ENCODE measurements at regions not wholly inside any gene's neighbourhood (a gene's known extent, or its start where the extent isn't known, plus 50 kb on each side); places are given as distances from the start of the nearest gene placed in this dataset.

DNA sequence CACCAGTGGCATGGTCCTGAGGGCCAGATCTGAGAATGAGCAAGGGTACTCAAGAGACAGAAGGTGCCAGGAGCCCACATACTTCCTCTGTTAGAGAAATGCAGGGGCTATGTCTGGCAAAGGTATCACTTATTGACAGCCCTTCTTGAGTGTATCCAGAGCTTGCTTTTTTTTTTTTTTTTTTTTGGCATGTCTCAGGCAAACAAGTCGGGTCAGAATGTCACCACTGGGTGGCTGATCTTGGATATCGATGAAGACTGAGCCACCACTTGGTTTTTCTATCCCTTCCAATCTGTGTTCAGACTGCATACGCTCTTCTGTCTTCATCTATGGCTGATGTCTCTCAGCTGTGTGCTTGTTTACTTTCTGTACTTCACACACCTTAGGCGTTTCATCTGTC is 363.4 kb upstream of the C2CD4B start (continued):
- no peak for TF ChIP-seq MYBL2 (CRISPR knock-in tag; IDR thresholded peaks at IDR 0.05)
- no peak for TF ChIP-seq CBFB (CRISPR knock-in tag; IDR thresholded peaks at IDR 0.05; ENCODE audit: low read depth)

DNA sequence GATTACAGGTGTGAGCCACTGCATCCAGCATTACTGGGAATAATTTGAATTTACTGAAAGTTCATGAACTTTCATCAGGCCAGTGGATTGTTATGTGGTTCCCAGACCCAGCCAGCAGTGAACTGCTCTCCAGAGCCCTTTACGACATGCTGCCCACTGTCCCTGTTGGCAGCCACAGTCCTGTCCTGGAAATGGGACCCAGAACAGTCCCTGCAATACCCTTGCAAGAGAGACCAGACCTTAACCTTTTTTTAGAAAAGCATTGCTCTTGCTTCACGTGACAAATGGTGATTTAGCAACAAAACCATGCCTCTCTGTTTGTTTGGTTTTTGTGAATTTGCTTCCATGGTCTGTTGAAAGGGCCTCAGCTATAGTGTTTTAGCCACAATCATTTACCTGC is 367.3 kb upstream of the C2CD4B start:
- no peak for ATAC-seq
- no peak for DNase-seq (ENCODE audit: low spot score)
- ChIA-PET POLR2A (no interaction called here), CTCF (interaction anchor here (3.3 kb wide), 1 partner anchor 17 kb away, joined by 15 read pairs; no protein-coding TSS in a partner anchor)
- no peak overlapping the region for H3K27ac Mint-ChIP-seq
- H3K4me3 Mint-ChIP-seq, result no peak overlapping the region
- H3K4me1 Mint-ChIP-seq, result peaks cover 22% of the 10 kb centered on the region
- peaks cover 5% of the 10 kb centered on the region for H3K9me3 Mint-ChIP-seq
- H3K36me3 Mint-ChIP-seq, result no peaks in the 10 kb centered on the region
- no peaks in the 10 kb centered on the region for H3K27me3 Mint-ChIP-seq (ENCODE audit: low read depth)
- TF ChIP-seq, protein P1, sequence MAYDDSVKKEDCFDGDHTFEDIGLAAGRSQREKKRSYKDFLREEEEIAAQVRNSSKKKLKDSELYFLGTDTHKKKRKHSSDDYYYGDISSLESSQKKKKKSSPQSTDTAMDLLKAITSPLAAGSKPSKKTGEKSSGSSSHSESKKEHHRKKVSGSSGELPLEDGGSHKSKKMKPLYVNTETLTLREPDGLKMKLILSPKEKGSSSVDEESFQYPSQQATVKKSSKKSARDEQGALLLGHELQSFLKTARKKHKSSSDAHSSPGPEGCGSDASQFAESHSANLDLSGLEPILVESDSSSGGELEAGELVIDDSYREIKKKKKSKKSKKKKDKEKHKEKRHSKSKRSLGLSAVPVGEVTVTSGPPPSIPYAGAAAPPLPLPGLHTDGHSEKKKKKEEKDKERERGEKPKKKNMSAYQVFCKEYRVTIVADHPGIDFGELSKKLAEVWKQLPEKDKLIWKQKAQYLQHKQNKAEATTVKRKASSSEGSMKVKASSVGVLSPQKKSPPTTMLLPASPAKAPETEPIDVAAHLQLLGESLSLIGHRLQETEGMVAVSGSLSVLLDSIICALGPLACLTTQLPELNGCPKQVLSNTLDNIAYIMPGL (CRISPR knock-in tag; IDR thresholded peaks at IDR 0.05), result no peak
- TF ChIP-seq, protein P2, sequence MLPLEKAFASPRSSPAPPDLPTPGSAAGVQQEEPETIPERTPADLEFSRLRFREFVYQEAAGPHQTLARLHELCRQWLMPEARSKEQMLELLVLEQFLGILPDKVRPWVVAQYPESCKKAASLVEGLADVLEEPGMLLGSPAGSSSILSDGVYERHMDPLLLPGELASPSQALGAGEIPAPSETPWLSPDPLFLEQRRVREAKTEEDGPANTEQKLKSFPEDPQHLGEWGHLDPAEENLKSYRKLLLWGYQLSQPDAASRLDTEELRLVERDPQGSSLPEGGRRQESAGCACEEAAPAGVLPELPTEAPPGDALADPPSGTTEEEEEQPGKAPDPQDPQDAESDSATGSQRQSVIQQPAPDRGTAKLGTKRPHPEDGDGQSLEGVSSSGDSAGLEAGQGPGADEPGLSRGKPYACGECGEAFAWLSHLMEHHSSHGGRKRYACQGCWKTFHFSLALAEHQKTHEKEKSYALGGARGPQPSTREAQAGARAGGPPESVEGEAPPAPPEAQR (CRISPR knock-in tag; IDR thresholded peaks at IDR 0.05), result no peak
- TF ChIP-seq, protein P3, sequence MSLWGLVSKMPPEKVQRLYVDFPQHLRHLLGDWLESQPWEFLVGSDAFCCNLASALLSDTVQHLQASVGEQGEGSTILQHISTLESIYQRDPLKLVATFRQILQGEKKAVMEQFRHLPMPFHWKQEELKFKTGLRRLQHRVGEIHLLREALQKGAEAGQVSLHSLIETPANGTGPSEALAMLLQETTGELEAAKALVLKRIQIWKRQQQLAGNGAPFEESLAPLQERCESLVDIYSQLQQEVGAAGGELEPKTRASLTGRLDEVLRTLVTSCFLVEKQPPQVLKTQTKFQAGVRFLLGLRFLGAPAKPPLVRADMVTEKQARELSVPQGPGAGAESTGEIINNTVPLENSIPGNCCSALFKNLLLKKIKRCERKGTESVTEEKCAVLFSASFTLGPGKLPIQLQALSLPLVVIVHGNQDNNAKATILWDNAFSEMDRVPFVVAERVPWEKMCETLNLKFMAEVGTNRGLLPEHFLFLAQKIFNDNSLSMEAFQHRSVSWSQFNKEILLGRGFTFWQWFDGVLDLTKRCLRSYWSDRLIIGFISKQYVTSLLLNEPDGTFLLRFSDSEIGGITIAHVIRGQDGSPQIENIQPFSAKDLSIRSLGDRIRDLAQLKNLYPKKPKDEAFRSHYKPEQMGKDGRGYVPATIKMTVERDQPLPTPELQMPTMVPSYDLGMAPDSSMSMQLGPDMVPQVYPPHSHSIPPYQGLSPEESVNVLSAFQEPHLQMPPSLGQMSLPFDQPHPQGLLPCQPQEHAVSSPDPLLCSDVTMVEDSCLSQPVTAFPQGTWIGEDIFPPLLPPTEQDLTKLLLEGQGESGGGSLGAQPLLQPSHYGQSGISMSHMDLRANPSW (CRISPR knock-in tag; conservative IDR thresholded peaks at IDR 0.05; ENCODE audit: low read depth), result no peak
- TF ChIP-seq, protein P4, sequence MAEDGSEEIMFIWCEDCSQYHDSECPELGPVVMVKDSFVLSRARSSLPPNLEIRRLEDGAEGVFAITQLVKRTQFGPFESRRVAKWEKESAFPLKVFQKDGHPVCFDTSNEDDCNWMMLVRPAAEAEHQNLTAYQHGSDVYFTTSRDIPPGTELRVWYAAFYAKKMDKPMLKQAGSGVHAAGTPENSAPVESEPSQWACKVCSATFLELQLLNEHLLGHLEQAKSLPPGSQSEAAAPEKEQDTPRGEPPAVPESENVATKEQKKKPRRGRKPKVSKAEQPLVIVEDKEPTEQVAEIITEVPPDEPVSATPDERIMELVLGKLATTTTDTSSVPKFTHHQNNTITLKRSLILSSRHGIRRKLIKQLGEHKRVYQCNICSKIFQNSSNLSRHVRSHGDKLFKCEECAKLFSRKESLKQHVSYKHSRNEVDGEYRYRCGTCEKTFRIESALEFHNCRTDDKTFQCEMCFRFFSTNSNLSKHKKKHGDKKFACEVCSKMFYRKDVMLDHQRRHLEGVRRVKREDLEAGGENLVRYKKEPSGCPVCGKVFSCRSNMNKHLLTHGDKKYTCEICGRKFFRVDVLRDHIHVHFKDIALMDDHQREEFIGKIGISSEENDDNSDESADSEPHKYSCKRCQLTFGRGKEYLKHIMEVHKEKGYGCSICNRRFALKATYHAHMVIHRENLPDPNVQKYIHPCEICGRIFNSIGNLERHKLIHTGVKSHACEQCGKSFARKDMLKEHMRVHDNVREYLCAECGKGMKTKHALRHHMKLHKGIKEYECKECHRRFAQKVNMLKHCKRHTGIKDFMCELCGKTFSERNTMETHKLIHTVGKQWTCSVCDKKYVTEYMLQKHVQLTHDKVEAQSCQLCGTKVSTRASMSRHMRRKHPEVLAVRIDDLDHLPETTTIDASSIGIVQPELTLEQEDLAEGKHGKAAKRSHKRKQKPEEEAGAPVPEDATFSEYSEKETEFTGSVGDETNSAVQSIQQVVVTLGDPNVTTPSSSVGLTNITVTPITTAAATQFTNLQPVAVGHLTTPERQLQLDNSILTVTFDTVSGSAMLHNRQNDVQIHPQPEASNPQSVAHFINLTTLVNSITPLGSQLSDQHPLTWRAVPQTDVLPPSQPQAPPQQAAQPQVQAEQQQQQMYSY (CRISPR knock-in tag; IDR thresholded peaks at IDR 0.05), result no peak
- TF ChIP-seq JUN (CRISPR knock-in tag; IDR thresholded peaks at IDR 0.05), result no peak
- TF ChIP-seq, protein P5, sequence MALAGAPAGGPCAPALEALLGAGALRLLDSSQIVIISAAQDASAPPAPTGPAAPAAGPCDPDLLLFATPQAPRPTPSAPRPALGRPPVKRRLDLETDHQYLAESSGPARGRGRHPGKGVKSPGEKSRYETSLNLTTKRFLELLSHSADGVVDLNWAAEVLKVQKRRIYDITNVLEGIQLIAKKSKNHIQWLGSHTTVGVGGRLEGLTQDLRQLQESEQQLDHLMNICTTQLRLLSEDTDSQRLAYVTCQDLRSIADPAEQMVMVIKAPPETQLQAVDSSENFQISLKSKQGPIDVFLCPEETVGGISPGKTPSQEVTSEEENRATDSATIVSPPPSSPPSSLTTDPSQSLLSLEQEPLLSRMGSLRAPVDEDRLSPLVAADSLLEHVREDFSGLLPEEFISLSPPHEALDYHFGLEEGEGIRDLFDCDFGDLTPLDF (CRISPR knock-in tag; IDR thresholded peaks at IDR 0.05), result no peak
- no peak for TF ChIP-seq GTF2I (CRISPR knock-in tag; conservative IDR thresholded peaks at IDR 0.05)
- TF ChIP-seq, protein P6, sequence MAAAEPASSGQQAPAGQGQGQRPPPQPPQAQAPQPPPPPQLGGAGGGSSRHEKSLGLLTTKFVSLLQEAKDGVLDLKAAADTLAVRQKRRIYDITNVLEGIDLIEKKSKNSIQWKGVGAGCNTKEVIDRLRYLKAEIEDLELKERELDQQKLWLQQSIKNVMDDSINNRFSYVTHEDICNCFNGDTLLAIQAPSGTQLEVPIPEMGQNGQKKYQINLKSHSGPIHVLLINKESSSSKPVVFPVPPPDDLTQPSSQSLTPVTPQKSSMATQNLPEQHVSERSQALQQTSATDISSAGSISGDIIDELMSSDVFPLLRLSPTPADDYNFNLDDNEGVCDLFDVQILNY (CRISPR knock-in tag; IDR thresholded peaks at IDR 0.05), result no peak
- TF ChIP-seq, protein P7, sequence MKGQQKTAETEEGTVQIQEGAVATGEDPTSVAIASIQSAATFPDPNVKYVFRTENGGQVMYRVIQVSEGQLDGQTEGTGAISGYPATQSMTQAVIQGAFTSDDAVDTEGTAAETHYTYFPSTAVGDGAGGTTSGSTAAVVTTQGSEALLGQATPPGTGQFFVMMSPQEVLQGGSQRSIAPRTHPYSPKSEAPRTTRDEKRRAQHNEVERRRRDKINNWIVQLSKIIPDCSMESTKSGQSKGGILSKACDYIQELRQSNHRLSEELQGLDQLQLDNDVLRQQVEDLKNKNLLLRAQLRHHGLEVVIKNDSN (CRISPR knock-in tag; IDR thresholded peaks at IDR 0.05), result no peak
- no peak for TF ChIP-seq FOXK1 (CRISPR knock-in tag; IDR thresholded peaks at IDR 0.05)
- no peak for TF ChIP-seq CREM (CRISPR knock-in tag; IDR thresholded peaks at IDR 0.05)
- TF ChIP-seq, protein P8, sequence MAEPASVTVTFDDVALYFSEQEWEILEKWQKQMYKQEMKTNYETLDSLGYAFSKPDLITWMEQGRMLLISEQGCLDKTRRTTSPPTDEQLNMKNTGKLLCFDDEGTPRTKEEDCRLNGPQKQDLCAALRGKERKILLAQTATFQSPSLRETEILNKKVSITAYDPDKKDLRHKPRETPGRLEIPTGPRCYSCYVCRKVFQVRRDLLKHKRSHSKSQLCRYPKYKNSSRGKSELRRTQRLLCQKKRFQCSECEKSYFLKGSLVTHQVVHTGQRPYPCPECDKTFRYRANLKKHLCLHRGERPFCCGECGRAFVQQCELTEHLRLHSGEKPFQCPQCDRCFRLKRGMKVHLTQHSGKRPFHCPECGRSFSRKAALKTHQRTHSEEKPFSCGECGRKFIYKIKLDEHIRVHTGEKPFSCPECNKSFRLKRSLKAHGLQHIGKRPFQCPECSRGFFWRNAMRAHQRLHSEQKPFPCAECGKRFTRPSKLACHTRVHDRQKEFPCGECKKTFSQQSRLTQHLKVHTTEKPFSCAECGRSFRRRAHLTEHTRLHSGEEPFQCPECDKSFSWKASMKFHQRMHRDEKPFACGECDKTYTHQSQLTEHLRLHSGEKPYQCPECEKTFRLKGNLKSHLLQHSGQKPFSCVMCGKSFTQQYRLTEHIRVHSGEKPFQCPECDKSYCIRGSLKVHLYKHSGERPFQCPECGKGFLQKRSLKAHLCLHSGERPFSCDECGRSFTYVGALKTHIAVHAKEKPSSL (CRISPR knock-in tag; conservative IDR thresholded peaks at IDR 0.05), result no peak
- TF ChIP-seq, protein P9, sequence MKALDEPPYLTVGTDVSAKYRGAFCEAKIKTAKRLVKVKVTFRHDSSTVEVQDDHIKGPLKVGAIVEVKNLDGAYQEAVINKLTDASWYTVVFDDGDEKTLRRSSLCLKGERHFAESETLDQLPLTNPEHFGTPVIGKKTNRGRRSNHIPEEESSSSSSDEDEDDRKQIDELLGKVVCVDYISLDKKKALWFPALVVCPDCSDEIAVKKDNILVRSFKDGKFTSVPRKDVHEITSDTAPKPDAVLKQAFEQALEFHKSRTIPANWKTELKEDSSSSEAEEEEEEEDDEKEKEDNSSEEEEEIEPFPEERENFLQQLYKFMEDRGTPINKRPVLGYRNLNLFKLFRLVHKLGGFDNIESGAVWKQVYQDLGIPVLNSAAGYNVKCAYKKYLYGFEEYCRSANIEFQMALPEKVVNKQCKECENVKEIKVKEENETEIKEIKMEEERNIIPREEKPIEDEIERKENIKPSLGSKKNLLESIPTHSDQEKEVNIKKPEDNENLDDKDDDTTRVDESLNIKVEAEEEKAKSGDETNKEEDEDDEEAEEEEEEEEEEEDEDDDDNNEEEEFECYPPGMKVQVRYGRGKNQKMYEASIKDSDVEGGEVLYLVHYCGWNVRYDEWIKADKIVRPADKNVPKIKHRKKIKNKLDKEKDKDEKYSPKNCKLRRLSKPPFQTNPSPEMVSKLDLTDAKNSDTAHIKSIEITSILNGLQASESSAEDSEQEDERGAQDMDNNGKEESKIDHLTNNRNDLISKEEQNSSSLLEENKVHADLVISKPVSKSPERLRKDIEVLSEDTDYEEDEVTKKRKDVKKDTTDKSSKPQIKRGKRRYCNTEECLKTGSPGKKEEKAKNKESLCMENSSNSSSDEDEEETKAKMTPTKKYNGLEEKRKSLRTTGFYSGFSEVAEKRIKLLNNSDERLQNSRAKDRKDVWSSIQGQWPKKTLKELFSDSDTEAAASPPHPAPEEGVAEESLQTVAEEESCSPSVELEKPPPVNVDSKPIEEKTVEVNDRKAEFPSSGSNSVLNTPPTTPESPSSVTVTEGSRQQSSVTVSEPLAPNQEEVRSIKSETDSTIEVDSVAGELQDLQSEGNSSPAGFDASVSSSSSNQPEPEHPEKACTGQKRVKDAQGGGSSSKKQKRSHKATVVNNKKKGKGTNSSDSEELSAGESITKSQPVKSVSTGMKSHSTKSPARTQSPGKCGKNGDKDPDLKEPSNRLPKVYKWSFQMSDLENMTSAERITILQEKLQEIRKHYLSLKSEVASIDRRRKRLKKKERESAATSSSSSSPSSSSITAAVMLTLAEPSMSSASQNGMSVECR (CRISPR knock-in tag; IDR thresholded peaks at IDR 0.05; ENCODE audit: borderline replicate concordance), result no peak
- no peak for TF ChIP-seq ETV6 (CRISPR knock-in tag; IDR thresholded peaks at IDR 0.05)
